Dedifferentiated amniotic fluid mesenchymal stem cell (primary cell): ENCODE measurements at regions not wholly inside any gene's neighbourhood (a gene's known extent, or its start where the extent isn't known, plus 50 kb on each side); places are given as distances from the start of the nearest gene placed in this dataset.
"Not testable (repeated sequence)": the region's sequence is repeated elsewhere in the genome, so short reads cannot be mapped to it uniquely, and the experiment has no call there.

Experiments used
- DNase-seq: peaks from one replicate; pipeline ENCODE4 v3.0.0-alpha.2; 2016; ENCODE audit errors: extremely low spot score

- DNase-seq = no peak
These were observed 55.3 kb downstream of the RPL10L start for GRCh38 chr14:46596236-46596635.

- no peak for DNase-seq
These were observed 68.8 kb downstream of the RPL10L start for GRCh38 chr14:46582826-46583225.

GRCh38 chr14:46581036-46581671, 70.4 kb downstream of the RPL10L start:
- DNase-seq = no peak

- DNase-seq = no peak
These were observed 76.6 kb downstream of the RPL10L start for GRCh38 chr14:46574978-46575375.

- no peak for DNase-seq
These were observed 77.2 kb downstream of the RPL10L start for GRCh38 chr14:46574221-46574977.

- DNase-seq = no peak
These were observed 78.1 kb downstream of the RPL10L start for GRCh38 chr14:46573498-46573897.

- no peak for DNase-seq
These were observed 79.6 kb downstream of the RPL10L start for GRCh38 chr14:46571970-46572369.

GRCh38 chr14:46568161-46568560, 83.4 kb downstream of the RPL10L start:
- not testable (repeated sequence) for DNase-seq

GRCh38 chr14:46550836-46551235, 100.7 kb downstream of the RPL10L start:
- DNase-seq = no peak

- no peak for DNase-seq
These were observed 110.6 kb downstream of the RPL10L start for GRCh38 chr14:46540986-46541385.

GRCh38 chr14:46519121-46519520, 132.5 kb downstream of the RPL10L start:
- no peak for DNase-seq

- not testable (repeated sequence) for DNase-seq
These were observed 142.8 kb downstream of the RPL10L start for GRCh38 chr14:46508752-46509151.

GRCh38 chr14:46499521-46499920, 152.1 kb downstream of the RPL10L start:
- no peak for DNase-seq

GRCh38 chr14:46496409-46496808, 155.2 kb downstream of the RPL10L start:
- DNase-seq = no peak

GRCh38 chr14:46490238-46490685, 161.3 kb downstream of the RPL10L start:
- DNase-seq = no peak

GRCh38 chr14:46488374-46488773, 163.2 kb downstream of the RPL10L start:
- no peak for DNase-seq

GRCh38 chr14:46487582-46488350, 163.8 kb downstream of the RPL10L start:
- DNase-seq = no peak

GRCh38 chr14:46482200-46482599, 169.4 kb downstream of the RPL10L start:
- no peak for DNase-seq

GRCh38 chr14:46480817-46481216, 170.8 kb downstream of the RPL10L start:
- no peak for DNase-seq

- no peak for DNase-seq
These were observed 179.3 kb downstream of the RPL10L start for GRCh38 chr14:46472261-46472660.

- no peak for DNase-seq
These were observed 187.2 kb downstream of the RPL10L start for GRCh38 chr14:46464341-46464740.

- no peak for DNase-seq
These were observed 199.8 kb downstream of the RPL10L start for GRCh38 chr14:46451800-46452199.

GRCh38 chr14:46444666-46445065, 206.9 kb downstream of the RPL10L start:
- DNase-seq = no peak
